ENCODE measurements at regions not wholly inside any gene's neighbourhood (a gene's known extent, or its start where the extent isn't known, plus 50 kb on each side); places are given as distances from the start of the nearest gene placed in this dataset.
"Not testable (repeated sequence)": the region's sequence is repeated elsewhere in the genome, so short reads cannot be mapped to it uniquely, and the experiment has no call there.

DNA sequence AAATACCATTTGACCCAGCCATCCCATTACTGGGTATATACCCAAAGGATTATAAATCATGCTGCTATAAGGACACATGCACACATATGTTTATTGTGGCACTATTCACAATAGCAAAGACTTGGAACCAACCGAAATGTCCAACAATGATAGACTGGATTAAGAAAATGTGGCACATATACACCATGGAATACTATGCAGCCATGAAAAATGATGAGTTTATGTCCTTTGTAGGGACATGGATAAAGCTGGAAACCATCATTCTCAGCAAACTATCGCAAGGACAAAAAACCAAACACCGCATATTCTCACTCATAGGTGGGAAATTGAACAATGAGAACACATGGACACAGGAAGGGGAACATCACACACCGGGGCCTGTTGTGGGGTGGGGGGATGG lies 362.0 kb upstream of the GRM7 start:
- H3K4me3 Mint-ChIP-seq; H3K27ac Mint-ChIP-seq; DNase-seq (ENCODE audit: low spot score in 2 of 2); H3K4me1 Mint-ChIP-seq; H3K36me3 Mint-ChIP-seq; ATAC-seq: not testable (repeated sequence)
- peaks cover 22% of the 10 kb centered on the region for H3K9me3 Mint-ChIP-seq

DNA sequence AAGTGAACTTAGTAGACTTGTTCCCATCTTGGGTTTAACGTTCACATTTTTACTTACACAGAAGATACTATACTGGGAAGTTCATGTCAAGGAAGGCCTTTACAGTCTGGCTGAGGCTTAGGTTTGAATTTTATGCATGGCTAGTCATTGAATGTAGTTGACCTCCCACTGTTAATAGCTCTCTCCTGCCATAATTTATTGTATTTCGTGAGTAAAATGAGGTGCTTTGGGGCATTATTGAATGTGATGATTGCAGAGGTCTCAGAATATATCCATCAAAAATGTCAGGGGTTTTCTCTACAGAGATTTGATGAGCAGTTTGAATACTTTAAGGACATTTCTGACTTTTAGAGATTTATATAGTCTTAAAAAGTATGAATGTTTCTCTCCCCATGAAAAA lies 356.6 kb upstream of the GRM7 start:
- Mint-ChIP-seq H3K4me3 (no peak overlapping the region), H3K4me1 (no peaks in the 10 kb centered on the region), H3K27ac (no peak overlapping the region), H3K36me3 (no peaks in the 10 kb centered on the region), H3K9me3 (peaks cover 26% of the 10 kb centered on the region)
- no peak for ATAC-seq
- DNase-seq (ENCODE audit: low spot score in 2 of 2), result no peak

DNA sequence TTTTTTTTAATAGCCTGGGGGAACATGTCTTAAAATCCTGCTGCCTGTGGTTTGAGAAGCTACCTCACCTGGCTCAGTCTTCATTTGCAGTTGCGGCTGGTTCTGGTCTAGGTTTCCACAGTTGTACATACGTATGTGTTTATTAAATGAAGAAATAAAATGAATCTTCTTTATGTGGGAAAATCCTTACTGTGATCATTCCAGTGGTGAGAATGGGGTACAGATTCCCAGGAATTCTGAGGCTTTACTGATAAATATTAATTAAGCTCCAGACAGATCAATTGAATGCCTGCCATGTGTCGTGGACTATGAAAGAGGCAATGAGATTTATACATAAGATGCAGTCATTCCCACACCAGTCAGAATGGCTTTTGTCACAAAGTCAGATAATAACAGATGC lies 356.1 kb upstream of the GRM7 start:
- Mint-ChIP-seq H3K4me1 (no peaks in the 10 kb centered on the region), H3K36me3 (no peaks in the 10 kb centered on the region), H3K9me3 (peaks cover 25% of the 10 kb centered on the region), H3K27ac (no peak overlapping the region), H3K4me3 (no peak overlapping the region)
- no peak for DNase-seq (ENCODE audit: low spot score in 2 of 2)
- no peak for ATAC-seq

DNA sequence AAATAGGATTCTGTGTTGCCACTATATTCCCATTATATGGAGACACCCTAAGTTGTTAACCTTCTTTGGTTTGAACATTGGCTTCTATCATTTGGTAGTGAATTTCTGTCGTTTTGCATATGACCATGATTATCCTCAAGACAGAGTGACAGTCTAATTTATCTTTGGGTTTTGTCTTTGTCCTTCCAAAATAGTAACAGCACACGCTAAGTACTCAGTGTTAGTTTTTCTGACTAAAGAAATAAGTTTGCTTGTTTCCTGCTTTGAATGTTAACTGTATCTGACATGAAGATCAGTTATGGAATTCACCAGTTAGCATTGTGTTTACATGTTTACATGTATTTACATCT lies 352.5 kb upstream of the GRM7 start:
- DNase-seq (ENCODE audit: low spot score in 2 of 2), result no peak
- Mint-ChIP-seq H3K27ac (no peak overlapping the region), H3K36me3 (no peaks in the 10 kb centered on the region), H3K4me1 (no peaks in the 10 kb centered on the region), H3K9me3 (peaks cover 14% of the 10 kb centered on the region), H3K4me3 (no peak overlapping the region)
- no peak for ATAC-seq

DNA sequence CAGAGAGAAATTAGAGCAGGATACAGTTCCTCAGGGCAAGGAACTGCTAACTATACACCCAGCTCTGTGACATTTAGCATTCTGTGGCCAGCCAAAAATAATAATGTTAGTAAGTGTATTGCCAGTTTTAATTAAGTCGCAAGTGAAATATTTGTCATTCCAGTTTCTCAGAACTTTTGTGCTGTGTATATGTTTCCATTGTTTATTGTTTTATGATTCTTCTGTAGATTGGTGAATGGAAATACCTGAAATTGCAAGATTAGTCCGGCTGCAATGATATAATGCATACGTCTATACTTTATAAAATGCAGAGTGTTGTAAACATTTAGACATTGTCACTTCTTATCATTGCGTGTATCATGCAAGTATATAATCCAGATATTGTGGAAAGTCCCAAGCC lies 351.3 kb upstream of the GRM7 start:
- Mint-ChIP-seq H3K9me3 (peaks cover 14% of the 10 kb centered on the region), H3K27ac (no peak overlapping the region), H3K4me1 (no peaks in the 10 kb centered on the region), H3K36me3 (no peaks in the 10 kb centered on the region), H3K4me3 (no peak overlapping the region)
- ATAC-seq (no peak), DNase-seq (ENCODE audit: low spot score in 2 of 2) (no peak)

DNA sequence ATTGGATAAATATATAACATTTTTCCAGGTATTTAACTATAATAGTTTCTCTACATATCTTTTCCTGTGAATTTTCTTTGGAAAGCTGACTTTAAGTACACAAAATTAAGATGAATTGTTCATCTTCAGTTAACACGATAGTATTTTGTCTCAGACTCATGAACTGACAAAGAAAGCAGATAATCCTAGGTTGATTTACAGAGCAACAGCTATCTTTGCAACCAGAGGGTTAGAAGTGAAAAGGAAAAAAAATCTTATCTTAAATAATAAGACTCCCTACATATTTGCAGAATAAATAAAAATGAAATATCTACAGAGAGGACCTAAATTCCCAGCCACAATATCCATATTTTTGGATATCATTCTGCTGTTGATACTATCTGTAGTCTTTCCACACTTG lies 350.2 kb upstream of the GRM7 start:
- Mint-ChIP-seq H3K4me3 (no peak overlapping the region), H3K4me1 (no peaks in the 10 kb centered on the region), H3K27ac (no peak overlapping the region), H3K36me3 (no peaks in the 10 kb centered on the region), H3K9me3 (peaks cover 16% of the 10 kb centered on the region)
- no peak for ATAC-seq
- no peak for DNase-seq (ENCODE audit: low spot score in 2 of 2)

DNA sequence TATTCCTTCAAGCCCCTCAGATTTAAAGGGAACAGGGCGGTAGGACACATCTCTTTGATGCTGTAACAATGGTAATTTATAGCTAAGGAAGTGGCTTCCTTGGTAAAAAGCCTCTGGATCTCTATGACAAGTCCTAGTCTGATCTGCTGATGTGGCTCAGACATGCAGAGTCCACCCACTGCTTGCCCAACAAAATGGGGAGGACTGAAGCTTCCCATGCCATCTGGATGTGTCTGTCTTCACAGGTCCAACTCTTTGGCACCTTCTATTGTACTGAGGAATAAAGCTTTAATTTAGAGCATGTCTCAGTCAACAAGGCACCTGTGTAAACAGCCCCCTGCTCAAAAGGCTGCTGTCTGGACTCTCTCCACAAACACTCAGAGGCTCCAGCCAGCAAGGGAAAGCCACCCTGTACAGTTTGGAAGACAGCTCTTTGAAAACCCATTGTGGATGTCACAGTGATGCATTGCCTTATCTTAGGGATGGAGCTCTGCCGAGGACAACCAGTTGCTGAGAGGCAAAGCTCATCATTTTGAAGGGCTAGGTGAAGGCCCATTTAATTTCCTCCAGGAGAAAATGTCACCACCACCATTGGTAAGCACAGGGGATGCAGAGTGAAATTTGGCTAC lies 348.6 kb upstream of the GRM7 start:
- H3K27ac Mint-ChIP-seq, result no peak overlapping the region
- peaks cover 15% of the 10 kb centered on the region for H3K9me3 Mint-ChIP-seq
- H3K4me1 Mint-ChIP-seq, result no peaks in the 10 kb centered on the region
- H3K4me3 Mint-ChIP-seq, result no peak overlapping the region
- no peaks in the 10 kb centered on the region for H3K36me3 Mint-ChIP-seq
- no peak for ATAC-seq
- DNase-seq (ENCODE audit: low spot score in 2 of 2), result no peak

DNA sequence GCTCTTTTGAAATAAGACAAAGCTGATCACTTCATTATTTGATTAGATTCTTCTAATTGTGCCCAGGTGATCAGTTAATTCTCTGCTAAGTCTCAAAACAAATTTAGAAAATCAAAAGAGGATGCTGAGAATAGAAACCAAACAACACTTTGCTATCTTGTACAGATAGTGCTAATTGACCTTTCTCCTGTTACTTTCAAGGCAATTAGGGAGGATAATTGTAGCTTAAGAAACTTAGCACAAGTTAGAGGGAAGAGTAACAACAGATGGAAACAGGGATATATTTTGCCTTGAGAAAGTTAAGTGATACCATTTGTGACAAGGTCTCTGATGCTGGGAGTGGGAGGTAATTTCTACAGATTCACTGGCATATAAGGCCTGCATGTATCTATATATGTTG lies 344.8 kb upstream of the GRM7 start:
- ATAC-seq (no peak), DNase-seq (ENCODE audit: low spot score in 2 of 2) (no peak)
- peaks cover 26% of the 10 kb centered on the region for H3K9me3 Mint-ChIP-seq
- no peaks in the 10 kb centered on the region for H3K36me3 Mint-ChIP-seq
- H3K4me3 Mint-ChIP-seq, result no peak overlapping the region
- no peaks in the 10 kb centered on the region for H3K4me1 Mint-ChIP-seq
- no peak overlapping the region for H3K27ac Mint-ChIP-seq

DNA sequence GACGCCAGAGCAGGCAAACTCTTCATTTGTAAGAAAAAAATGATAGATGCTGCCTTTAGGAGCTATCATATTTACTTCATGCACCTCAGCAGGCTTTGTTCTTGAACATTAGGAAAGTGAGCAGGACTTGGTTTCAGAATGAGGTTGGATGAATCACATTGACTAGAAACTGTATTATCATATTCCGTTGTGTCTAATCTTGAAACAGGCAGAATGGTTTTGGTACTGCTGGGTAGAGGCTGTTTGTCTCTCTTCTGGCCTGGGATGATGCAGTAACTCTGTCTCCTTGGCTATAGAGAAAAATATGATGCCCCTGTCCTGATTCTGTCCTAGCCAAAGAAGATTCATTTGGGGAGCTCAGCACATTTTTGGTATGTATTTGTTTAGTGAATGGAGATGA lies 344.2 kb upstream of the GRM7 start:
- no peaks in the 10 kb centered on the region for H3K4me1 Mint-ChIP-seq
- DNase-seq (ENCODE audit: low spot score in 2 of 2) (no peak), ATAC-seq (peak; percentile 32)
- H3K27ac Mint-ChIP-seq, result no peak overlapping the region
- peaks cover 26% of the 10 kb centered on the region for H3K9me3 Mint-ChIP-seq
- no peaks in the 10 kb centered on the region for H3K36me3 Mint-ChIP-seq
- no peak overlapping the region for H3K4me3 Mint-ChIP-seq

DNA sequence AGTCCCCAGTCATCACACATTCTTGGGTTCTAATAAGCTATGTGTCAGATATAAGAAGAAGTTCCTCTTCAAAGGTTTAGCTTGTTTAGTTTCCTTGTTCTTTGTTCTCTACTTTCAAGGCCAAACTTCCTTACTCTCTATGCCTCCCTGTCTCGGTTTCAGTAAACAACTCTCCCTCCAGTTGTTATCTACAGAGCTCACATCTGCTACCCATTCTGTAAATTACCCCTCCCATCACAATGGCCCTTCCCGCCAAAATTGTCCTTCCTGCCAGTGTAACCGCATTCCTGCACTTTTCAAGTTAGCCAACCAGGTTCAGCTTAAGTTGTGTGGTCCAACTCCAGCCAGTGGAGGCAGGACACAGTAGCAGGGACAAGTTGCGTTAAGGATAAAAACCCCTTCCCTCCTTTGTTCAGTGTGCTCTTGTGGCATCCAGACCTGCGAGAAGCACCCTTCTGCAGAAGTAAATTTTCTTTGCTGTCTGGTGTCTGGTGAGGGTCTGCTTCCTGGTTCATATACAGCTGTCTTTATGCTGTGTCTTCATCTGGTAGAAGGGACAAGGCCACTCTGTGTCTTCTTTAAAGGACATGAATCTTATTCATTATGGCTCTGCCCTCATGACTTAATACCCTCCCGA lies 342.1 kb upstream of the GRM7 start:
- no peak overlapping the region for H3K27ac Mint-ChIP-seq
- no peak for ATAC-seq
- no peak for DNase-seq (ENCODE audit: low spot score in 2 of 2)
- no peak overlapping the region for H3K4me3 Mint-ChIP-seq
- H3K9me3 Mint-ChIP-seq, result peaks cover 28% of the 10 kb centered on the region
- no peaks in the 10 kb centered on the region for H3K4me1 Mint-ChIP-seq
- H3K36me3 Mint-ChIP-seq, result no peaks in the 10 kb centered on the region

DNA sequence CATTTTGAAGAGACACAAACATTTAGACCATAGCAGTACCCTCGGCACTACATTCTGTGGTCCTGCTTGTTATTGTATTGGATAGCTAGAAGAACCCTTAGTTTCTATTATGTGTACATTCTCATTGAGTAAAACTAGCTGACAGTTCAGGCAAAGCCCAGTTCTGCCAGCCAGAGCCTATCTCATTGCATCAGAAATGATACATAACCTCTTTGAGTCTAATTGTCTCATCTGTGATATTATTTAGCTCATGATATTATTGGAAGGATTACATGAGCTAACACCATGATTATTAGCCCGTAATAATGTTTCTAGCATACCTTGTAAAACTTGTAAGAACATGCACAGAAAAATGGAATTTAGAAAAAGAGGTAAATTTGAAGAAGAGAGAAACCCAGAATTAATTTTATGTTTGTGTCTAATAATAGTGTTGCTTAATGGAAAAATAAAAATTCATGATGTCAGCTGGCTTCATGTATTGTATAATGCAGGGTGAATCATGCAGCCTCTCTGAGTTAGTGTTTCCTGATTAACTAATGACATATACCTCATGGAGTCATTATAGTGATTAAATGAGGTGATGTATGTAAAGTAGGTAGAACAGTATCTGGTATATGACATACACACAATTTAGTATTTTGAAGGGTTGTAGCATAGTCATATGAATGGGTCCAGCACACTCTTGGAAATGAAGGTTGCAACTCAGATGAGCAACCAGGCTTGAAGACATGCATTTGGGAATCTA lies 339.4 kb upstream of the GRM7 start:
- Mint-ChIP-seq H3K36me3 (no peaks in the 10 kb centered on the region), H3K4me3 (no peak overlapping the region), H3K4me1 (no peaks in the 10 kb centered on the region), H3K27ac (no peak overlapping the region), H3K9me3 (peaks cover 22% of the 10 kb centered on the region)
- ATAC-seq, result no peak
- no peak for DNase-seq (ENCODE audit: low spot score in 2 of 2)

DNA sequence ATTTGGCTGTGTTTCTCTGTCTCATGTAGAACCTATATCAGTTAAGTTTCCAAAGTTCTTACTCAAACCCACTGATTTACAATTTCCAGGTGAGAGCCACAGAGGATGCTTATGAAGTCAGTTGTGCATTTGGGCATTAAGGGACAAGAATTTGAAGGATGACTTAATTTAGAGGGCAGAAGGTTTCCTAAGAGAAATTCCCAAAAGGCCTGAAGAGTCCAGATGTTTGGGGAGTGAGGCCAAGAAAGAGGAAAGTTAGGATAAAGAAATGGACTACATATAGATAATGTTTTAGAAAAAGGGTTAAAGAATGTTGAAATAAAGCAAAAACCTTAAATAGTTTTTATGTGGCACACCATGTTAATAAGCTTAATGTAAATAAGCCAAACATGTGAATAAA lies 338.7 kb upstream of the GRM7 start:
- H3K9me3 Mint-ChIP-seq, result peaks cover 18% of the 10 kb centered on the region
- DNase-seq (ENCODE audit: low spot score in 2 of 2), result no peak
- H3K36me3 Mint-ChIP-seq, result no peaks in the 10 kb centered on the region
- no peaks in the 10 kb centered on the region for H3K4me1 Mint-ChIP-seq
- no peak for ATAC-seq
- no peak overlapping the region for H3K4me3 Mint-ChIP-seq
- H3K27ac Mint-ChIP-seq, result no peak overlapping the region

DNA sequence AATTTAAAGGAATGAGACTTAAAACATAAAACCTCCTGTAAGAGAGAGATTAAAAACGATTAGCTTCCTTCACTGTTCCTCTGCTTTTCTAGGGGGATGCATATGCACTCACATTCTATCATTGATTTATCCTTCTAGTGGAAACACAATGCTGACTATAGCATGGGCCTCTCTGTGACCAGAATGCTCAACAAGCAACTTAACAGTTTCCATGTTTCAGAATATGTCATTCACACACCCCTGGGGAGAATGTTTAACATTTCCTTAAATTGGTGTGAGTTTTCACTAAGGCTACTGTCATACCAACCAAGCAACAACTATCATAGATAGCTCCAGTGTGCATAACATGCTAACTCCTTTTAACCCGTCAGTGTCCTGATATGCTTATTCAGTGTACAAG lies 337.9 kb upstream of the GRM7 start:
- H3K27ac Mint-ChIP-seq, result no peak overlapping the region
- H3K4me1 Mint-ChIP-seq, result no peaks in the 10 kb centered on the region
- no peak for ATAC-seq
- peaks cover 19% of the 10 kb centered on the region for H3K9me3 Mint-ChIP-seq
- H3K36me3 Mint-ChIP-seq, result no peaks in the 10 kb centered on the region
- DNase-seq (ENCODE audit: low spot score in 2 of 2), result no peak
- H3K4me3 Mint-ChIP-seq, result no peak overlapping the region

DNA sequence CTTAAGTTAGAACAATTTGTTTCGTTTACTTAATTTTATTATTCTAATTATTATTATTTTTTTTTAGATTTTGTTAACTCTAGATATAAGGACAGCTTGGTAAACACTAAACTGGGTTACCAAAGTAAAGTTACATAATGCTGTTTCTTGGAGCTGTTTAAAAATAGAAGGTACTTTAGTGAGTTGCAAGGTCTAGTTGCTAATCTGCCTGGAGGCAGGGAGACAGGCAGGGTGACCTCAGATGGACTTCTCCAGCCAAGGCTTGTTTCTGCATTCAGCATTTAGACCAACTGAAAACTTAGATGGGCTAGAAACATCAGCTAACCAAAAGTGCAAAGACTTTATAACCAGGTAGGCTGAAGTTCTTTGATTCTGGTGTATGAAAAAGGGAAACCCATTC lies 336.4 kb upstream of the GRM7 start:
- Mint-ChIP-seq H3K27ac (no peak overlapping the region), H3K4me1 (no peaks in the 10 kb centered on the region), H3K4me3 (no peak overlapping the region), H3K9me3 (peaks cover 14% of the 10 kb centered on the region), H3K36me3 (no peaks in the 10 kb centered on the region)
- no peak for ATAC-seq
- no peak for DNase-seq (ENCODE audit: low spot score in 2 of 2)

DNA sequence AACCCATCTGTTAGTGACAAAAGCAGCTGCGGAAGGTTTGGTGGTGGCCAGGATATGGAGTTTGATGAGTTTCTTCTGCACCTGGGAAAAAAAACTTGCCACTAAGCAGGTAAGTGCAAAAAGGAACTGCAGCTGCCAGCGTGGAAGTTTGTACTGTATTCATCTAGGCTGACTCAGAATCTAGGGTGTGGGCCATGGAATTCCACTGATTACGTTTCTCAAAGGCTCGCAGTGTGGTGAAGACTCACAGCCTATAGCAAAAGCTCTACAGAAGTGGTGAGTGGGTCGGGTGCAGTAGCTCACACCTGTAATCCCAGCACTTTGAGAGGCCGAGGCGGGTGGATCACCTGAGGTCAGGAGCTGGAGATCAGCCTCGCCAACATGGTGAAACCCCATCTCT lies 334.6 kb upstream of the GRM7 start:
- no peak for ATAC-seq
- H3K4me1 Mint-ChIP-seq, result no peaks in the 10 kb centered on the region
- DNase-seq (ENCODE audit: low spot score in 2 of 2), result no peak
- no peaks in the 10 kb centered on the region for H3K36me3 Mint-ChIP-seq
- H3K4me3 Mint-ChIP-seq, result no peak overlapping the region
- peaks cover 9% of the 10 kb centered on the region for H3K9me3 Mint-ChIP-seq
- no peak overlapping the region for H3K27ac Mint-ChIP-seq

DNA sequence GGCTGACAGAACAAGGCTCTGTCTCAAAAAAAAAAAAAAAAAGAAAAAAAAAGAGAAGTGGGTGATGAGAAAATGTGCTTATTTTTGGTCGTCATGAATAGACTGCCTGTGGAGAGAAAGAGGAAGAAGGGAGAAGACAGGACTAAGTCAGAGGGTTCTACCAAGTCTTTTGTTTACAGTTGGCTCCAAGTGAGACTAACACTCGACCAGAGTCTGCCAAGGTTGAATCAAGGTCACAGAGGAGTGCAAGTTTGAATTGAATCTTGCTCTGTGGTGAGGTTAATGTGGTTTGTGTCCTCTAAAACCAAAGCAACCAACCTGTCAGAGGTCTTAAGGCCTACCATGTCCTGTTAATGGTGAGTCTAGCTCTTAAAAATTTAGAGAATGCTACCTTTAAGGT lies 334.1 kb upstream of the GRM7 start:
- no peak for ATAC-seq
- H3K36me3 Mint-ChIP-seq, result no peaks in the 10 kb centered on the region
- DNase-seq (ENCODE audit: low spot score in 2 of 2), result no peak
- H3K4me3 Mint-ChIP-seq, result no peak overlapping the region
- peaks cover 10% of the 10 kb centered on the region for H3K9me3 Mint-ChIP-seq
- no peaks in the 10 kb centered on the region for H3K4me1 Mint-ChIP-seq
- H3K27ac Mint-ChIP-seq, result no peak overlapping the region
